Peyer's patch (tissue), 4 donors: ENCODE measurements at regions not wholly inside any gene's neighbourhood (a gene's known extent, or its start where the extent isn't known, plus 50 kb on each side); places are given as distances from the start of the nearest gene placed in this dataset.

Experiments
- POLR2A ChIP-seq, 2 donors: fragments of 450-650 bp; IDR thresholded peaks; one replicate each; pipeline ENCODE4 v1.5.1; 2017; ENCODE audit warnings: antibody characterized with exemption in 2 of 2, mild to moderate bottlenecking in 2 of 2, moderate library complexity in 2 of 2
- TF ChIP-seq, protein P1 (sequence below), 6 experiments: fragments of 450-650 bp in 4 of 6; fragments of 200-600 bp in 2 of 6; sonication (generic) in 1 of 6; IDR thresholded peaks; one replicate each; pipeline ENCODE4 v1.5.1; 2017 to 2019; ENCODE audit warnings: antibody characterized with exemption in 6 of 6, mild to moderate bottlenecking in 3 of 6, moderate library complexity in 1 of 6

DNA sequence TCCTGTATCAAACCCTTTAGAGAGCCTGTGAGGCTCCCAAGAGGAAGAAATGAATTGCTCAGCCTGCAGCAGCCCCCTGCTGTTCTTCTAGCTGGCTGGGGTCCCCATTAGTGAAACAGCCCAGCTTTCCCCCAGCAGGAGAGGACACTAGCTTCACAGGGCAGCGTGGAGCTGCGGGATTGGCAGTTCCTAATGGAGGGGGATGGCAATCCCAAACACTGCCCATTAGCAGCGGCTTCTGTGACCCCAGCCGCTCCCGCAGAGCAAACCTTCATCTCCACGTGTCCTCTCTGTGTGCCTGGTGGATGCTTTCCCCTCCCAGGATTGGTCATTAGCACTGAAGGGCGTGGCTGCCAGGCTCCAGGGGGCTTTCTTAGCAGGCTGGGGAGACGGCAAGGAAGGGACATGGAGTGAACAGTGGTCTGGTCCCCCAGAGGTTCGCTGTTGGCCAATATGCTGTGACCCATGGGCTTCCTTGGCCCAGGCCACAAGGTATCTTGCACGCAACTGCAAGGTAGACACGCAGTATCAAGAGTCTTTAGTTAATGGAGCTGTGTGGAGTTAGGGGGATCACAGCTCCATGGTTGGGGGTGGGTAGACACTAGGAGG, 322.5 kb upstream of the ZMIZ1 start:
- no peak for TF ChIP-seq POLR2A (IDR thresholded peaks at IDR 0.05)
- TF ChIP-seq, protein P1, sequence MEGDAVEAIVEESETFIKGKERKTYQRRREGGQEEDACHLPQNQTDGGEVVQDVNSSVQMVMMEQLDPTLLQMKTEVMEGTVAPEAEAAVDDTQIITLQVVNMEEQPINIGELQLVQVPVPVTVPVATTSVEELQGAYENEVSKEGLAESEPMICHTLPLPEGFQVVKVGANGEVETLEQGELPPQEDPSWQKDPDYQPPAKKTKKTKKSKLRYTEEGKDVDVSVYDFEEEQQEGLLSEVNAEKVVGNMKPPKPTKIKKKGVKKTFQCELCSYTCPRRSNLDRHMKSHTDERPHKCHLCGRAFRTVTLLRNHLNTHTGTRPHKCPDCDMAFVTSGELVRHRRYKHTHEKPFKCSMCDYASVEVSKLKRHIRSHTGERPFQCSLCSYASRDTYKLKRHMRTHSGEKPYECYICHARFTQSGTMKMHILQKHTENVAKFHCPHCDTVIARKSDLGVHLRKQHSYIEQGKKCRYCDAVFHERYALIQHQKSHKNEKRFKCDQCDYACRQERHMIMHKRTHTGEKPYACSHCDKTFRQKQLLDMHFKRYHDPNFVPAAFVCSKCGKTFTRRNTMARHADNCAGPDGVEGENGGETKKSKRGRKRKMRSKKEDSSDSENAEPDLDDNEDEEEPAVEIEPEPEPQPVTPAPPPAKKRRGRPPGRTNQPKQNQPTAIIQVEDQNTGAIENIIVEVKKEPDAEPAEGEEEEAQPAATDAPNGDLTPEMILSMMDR (IDR thresholded peaks at IDR 0.05): no peak
